Skeletal muscle satellite cell (primary cell): ENCODE measurements at regions not wholly inside any gene's neighbourhood (a gene's known extent, or its start where the extent isn't known, plus 50 kb on each side); places are given as distances from the start of the nearest gene placed in this dataset.
"Not testable (repeated sequence)": the region's sequence is repeated elsewhere in the genome, so short reads cannot be mapped to it uniquely, and the experiment has no call there.

Experiments
- H3K27me3 ChIP-seq: 2 replicates; pipeline ENCODE4 v1.7.0; 2013; ENCODE audit warnings: low read length; ENCODE audit not compliant: control insufficient read depth, insufficient read depth
- H3K36me3 ChIP-seq: 2 replicates; pipeline ENCODE4 v1.7.0; 2013; ENCODE audit warnings: mild to moderate bottlenecking, control low read depth, low read length; ENCODE audit not compliant: insufficient read depth
- H3K4me1 ChIP-seq: 2 replicates; pipeline ENCODE4 v1.7.0; 2013; ENCODE audit warnings: low read length; ENCODE audit not compliant: control insufficient read depth, insufficient read depth
- H3K4me2 ChIP-seq: 2 replicates; pipeline ENCODE4 v1.7.0; 2013; ENCODE audit warnings: mild to moderate bottlenecking, low read length
- H3K4me3 ChIP-seq: 2 replicates; pipeline ENCODE4 v1.7.0; 2013; ENCODE audit warnings: low read length
- H3K9ac ChIP-seq: 2 replicates; pipeline ENCODE4 v1.7.0; 2013; ENCODE audit warnings: mild to moderate bottlenecking, low read depth, low read length, moderate library complexity
- H3K9me3 ChIP-seq: replicated peaks from 2 replicates; pipeline ENCODE4 v1.7.0; 2013; ENCODE audit warnings: mild to moderate bottlenecking, control low read depth, low read length

DNA sequence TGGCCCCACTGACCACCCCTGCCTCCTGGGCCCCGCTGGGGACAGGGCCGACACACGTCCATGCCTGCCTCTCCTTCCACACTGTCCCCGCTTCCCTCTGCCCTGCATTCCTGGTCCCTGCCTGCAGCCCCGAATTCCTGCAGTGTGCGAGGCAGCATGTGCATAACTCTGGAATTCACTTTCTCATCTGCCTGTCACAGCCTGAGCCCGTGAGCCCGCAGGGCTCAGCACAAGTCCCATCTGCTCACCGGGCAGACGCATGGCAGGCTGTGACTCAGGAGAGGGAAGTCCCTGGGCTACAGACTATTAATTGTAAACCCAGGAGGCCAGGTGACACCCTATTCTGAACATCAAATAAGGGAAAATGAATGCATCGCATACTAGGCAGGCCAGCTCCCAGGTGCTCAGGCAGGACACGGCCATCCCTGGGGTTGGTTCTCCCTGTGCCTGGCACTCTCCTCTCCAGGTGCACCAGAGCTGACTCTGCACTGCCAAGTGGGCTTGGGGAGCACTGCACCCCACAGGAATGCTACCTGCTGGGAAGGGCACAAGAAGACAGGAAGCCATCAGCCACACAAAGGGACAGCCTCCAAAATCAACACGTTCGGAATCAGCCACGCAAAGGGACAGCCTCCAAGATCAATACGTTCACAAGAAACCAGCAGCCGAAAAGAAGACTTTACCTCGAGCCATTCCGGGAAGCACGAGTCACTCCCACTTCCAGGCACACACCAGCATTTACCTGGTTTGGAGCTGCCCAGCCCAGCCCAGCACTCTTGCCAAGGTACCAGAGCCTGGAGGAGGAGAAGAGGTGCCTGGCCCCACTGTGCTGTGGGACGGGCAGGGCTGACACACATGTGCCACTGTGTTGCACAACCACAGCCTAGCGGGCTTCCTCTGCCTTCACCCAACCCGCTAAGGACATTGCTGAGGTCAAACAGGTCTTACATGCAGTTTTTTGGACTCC is 65.9 kb downstream of the DLL1 start:
- Histone ChIP-seq H3K9ac (no peak overlapping the region), H3K4me1 (no peaks in the 10 kb centered on the region), H3K4me3 (no peak overlapping the region), H3K27me3 (peaks cover 17% of the 10 kb centered on the region), H3K36me3 (no peaks in the 10 kb centered on the region), H3K9me3 (no peaks in the 10 kb centered on the region), H3K4me2 (no peak overlapping the region)

DNA sequence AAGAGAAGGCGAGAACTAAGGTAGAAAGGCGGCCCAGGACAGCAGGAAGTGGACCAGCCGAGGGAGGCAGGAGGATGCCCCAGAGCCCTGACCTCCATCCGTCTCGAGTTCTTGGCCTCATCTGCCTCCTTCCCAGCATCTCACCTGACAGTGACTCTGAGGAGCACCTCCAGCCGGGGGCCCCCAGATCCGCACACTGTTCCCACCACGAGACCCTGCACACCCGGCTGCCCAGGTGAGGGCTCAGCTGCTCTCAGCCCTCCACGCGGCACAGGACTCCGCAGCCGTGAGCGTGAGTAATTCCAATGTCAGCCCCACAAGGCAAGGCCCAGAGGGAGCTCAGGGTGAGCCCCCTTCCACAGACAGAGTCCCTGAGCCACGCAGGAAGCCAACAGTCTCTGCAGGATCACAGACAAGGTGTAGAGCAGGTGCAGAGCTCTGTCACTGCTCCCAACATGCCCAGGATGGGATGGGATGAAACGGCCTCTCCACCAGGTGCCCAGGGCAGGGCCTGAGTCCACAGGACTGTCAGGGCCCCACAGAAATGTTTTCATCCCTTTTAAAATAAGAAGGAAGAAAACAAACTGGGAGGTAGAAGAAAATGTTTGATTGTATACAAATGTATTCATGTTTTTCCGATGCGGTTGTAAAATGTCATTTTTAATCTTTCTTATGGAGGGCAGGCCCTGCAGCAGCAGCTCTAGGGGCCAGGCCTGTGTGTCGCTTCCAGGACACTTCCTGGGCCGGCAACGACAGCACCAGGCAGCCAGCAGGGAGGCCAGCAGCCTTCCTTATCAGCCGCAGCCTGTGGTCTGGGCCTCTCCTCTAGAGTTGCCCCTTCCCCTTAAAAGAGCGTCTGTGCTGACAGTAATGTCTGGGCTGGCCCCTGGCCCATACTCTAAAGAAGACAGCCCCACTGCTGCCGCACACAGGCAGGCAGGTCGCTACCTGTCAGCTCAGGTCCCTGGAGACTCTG is 66.9 kb downstream of the DLL1 start:
- Histone ChIP-seq H3K4me3 (no peak overlapping the region), H3K4me1 (no peaks in the 10 kb centered on the region), H3K27me3 (peaks cover 11% of the 10 kb centered on the region), H3K9me3 (no peaks in the 10 kb centered on the region), H3K9ac (no peak overlapping the region), H3K4me2 (no peak overlapping the region), H3K36me3 (no peaks in the 10 kb centered on the region)

DNA sequence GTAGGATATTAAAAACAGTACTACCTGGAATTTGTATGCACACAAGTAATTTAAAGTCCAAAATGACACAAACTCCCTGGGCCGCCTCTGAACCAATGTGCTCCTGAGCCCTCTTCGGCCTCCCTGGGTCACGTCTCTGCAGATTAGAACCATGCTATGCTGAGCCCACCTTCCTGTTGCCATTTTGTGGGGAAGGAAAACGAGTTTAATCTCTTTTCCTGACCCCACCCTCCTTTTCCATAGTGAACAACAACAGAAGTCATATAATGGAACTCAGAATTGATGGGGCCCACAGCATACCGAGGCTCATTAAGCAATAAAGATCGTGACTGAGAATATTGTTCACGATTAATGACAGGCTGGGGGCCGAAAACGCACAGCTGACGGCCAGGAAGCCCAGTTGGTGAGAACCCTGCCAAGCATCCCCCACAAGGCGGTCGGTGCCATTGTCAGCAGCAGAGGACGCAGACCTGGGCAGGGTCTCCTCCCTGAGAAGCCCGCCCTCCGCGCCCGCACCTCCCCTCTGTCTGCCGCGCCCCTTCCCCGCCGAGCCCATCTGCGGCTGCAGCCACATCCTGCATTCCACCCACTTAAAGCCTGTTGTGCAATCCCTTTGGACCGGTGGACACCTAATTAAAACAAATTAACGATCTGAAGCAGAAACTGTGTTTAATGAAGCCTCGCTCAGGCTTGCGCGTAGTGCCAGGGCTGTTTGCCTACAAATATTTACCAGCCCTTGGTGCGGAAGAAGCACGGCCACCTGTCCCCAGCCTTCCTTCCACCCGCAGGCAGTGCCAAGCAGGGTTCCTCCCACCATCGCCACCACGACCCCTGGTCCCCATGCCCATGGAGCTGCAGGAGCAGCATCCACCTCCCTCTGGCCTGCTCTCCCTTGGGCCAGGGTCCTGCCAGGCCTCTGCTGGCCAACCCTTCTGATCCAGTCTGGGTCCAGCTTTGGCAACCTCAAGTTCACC is 68.1 kb downstream of the DLL1 start:
- Histone ChIP-seq H3K9me3 (no peaks in the 10 kb centered on the region), H3K27me3 (peaks cover under 1% of the 10 kb centered on the region), H3K9ac (no peak overlapping the region), H3K4me3 (no peak overlapping the region), H3K36me3 (no peaks in the 10 kb centered on the region), H3K4me2 (no peak overlapping the region), H3K4me1 (no peaks in the 10 kb centered on the region)

DNA sequence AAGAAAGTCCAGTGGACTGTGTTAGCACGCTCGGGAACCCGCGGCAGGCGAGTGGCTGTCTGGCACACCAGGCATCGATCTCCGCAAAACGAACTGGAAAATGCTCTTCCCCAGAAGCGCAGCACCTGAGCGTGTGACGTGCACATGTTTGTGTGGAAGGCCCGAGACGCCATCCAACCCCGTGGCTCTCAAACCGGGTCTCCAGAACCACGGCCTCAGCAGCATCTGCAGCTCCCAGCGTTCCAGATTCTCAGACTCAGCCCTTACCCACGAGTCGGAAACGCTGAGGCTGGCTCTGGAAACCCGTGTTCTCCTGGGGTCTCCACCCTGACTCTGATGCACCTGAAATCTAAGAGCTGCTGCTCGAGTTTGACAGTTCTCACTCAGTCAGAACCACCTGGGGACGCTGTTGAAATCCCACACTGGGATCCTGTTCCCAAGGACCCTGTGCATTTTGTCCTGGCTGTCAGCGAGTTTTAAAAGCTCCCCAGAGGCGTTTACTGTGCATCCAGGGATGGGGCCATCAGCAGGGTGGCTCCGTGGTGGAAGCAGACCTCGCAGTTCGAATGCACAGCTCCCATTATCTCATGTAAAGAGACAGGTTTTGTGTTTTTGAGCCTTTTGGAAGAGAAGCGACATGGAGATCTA is 69.0 kb downstream of the DLL1 start:
- Histone ChIP-seq H3K4me1 (no peaks in the 10 kb centered on the region), H3K27me3 (no peaks in the 10 kb centered on the region), H3K9ac (no peak overlapping the region)

DNA sequence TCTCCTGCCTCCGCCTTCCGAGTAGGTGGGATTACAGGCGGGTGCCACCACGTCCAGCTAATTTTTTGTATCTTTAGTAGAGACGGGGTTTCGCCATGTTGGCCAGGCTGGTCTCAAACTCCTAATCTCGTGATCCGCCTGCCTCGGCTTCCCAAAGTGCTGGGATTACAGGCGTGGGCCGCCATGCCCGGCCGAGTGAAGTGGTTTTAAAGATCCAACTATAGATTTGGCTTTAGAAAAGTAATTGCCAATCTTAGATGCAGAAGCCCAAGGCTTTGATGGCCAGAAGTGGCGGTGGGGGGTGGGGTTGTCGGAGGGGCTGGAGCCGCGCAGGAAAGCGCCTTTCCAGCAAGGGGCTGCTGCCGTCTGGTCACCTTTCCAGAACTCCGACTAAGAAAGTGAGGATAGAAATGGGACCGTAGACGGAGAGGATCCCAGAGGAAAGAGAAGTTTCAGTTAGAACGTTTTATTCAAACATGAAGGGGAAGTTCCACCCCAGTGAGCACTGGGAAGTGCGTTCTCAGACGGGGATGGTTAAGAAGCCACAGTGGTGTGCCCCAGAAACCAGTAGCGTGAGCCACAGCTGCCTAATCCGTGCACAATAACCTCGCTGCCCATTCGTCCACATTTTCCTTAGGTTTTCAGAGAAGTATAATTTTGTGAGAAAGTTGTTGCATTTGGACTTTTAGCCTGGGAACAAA is 69.7 kb downstream of the DLL1 start:
- Histone ChIP-seq H3K27me3 (no peaks in the 10 kb centered on the region), H3K9ac (no peak overlapping the region), H3K9me3 (no peaks in the 10 kb centered on the region), H3K4me2 (no peak overlapping the region), H3K36me3 (no peaks in the 10 kb centered on the region), H3K4me3 (no peak overlapping the region), H3K4me1 (no peaks in the 10 kb centered on the region)

More for the DNA sequence above, 69.0 kb downstream of the DLL1 start:
- Histone ChIP-seq H3K36me3 (no peaks in the 10 kb centered on the region), H3K9me3 (no peaks in the 10 kb centered on the region), H3K4me3 (no peak overlapping the region), H3K4me2 (no peak overlapping the region)

DNA sequence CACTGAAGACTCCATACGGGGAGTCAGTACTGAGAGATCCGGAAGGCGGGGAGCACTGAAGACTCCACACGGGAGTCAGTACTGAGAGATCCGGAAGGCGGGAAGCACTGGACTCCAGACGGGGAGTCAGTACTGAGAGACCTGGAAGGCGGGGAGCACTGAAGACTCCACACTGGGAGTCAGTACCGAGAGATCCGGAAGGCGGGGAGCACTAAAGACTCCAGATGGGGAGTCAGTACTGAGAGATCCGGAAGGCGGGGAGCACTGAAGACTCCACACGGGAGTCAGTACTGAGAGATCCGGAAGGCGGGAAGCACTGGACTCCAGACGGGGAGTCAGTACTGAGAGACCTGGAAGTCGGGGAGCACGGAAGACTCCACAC is 77.2 kb downstream of the DLL1 start:
- not testable (repeated sequence) for H3K9me3 ChIP-seq, H3K27me3 ChIP-seq, H3K9ac ChIP-seq, H3K4me2 ChIP-seq, H3K4me3 ChIP-seq, H3K4me1 ChIP-seq, H3K36me3 ChIP-seq

DNA sequence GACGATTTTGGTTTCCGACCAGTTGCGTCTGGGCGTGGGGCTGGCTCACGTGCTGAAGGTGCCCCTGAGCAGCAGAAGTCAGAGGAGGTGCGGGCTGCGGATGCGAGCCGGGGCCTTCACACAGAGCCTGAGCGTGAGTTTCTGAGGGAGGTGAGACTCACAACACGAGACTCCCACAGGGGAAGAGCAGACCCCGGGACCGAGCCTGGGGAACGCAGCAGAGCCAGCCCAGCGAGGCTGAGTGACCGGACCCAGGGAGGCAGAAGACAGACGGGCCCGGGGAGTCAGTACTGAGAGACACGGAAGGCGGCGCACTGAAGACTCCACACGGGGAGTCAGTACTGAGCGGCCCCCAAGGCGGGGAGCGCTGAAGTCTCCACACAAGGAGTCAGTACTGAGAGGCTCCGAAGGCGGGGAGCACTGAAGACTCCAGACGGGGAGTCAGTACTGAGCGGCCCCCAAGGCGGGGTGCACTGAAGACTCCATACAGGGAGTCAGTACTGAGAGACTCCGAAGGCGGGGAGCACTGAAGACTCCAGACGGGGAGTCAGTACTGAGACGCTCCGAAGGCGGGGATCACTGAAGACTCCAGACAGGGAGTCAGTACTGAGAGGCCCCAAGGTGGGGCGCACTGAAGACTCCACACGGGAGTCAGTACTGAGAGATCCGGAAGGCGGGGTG is 77.8 kb downstream of the DLL1 start:
- Histone ChIP-seq H3K9ac (no peak overlapping the region), H3K4me2 (no peak overlapping the region), H3K4me1 (no peaks in the 10 kb centered on the region), H3K9me3 (no peaks in the 10 kb centered on the region), H3K4me3 (no peak overlapping the region), H3K27me3 (no peaks in the 10 kb centered on the region), H3K36me3 (no peaks in the 10 kb centered on the region)

DNA sequence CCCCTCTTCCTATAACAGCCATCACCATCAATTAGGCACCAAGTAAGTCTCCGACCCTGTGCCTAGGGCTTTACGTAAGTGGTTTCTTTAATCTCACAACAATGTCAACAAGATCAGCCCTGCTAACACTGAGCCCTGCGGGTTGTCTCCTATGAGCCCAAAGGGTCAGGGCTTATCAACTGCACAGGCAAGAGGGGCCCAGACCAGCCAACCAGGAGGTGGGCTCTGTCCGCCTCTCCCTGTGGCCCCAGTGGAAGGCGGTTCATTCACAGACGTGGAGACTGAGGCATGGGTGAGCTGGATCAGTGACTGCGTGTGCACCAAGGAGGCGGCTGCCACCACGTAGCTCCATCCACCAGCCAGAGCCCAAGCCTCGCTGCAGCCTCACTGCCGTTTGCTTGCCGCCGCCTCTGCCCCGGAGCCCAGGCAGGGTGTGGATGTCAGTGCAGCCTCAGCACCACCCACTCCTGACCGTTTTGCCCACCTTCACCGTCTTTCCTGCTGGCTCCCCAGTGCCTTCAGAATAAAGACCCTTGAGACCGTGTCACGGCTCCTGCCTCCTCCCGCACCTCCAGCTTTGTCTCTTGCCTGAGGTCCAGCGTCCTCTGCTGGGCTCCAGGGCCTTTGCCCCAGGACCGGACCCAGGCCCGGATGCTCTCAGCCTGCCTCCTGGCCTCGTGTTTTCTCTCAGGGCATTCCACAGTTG is 78.7 kb downstream of the DLL1 start:
- no peak overlapping the region for H3K4me3 ChIP-seq
- H3K9ac ChIP-seq = no peak overlapping the region
- no peak overlapping the region for H3K4me2 ChIP-seq
- no peaks in the 10 kb centered on the region for H3K9me3 ChIP-seq
- H3K4me1 ChIP-seq = no peaks in the 10 kb centered on the region
- no peaks in the 10 kb centered on the region for H3K36me3 ChIP-seq
- no peaks in the 10 kb centered on the region for H3K27me3 ChIP-seq

DNA sequence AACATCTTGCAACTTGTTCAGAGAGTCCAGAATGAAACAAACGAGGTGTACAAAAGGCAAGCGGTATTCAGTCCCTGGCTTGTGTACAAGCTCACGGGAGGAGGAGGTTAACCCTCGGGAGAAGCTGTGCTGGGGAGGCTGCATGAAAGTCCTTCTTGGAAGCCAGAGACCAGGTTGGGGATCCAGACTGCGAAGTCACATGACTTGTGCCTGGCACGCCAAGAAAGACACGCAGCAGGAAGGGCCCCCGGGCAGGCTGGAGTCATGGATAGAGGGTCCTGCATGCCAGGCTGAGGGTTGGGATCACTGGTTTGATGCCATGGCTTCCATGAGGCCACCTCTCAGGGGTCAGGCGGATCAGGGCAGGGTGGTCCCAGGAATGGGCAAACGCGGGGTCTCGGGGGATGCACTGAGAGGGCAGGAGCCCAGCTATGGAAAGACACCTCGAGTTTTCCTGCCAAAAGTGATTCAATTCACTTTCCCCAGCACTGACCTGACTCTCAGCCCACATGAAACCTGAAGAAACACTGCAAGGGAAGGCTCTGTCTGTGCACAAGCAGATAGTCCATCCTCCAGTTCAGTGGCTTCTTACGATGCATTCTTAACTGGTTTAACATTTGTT is 79.4 kb downstream of the DLL1 start:
- Histone ChIP-seq H3K9me3 (no peaks in the 10 kb centered on the region), H3K27me3 (no peaks in the 10 kb centered on the region), H3K4me3 (no peak overlapping the region), H3K4me1 (no peaks in the 10 kb centered on the region), H3K36me3 (no peaks in the 10 kb centered on the region), H3K4me2 (no peak overlapping the region), H3K9ac (no peak overlapping the region)
